ENCODE measurements at regions not wholly inside any gene's neighbourhood (a gene's known extent, or its start where the extent isn't known, plus 50 kb on each side); places are given as distances from the start of the nearest gene placed in this dataset.
"Not testable (repeated sequence)": the region's sequence is repeated elsewhere in the genome, so short reads cannot be mapped to it uniquely, and the experiment has no call there.

DNA sequence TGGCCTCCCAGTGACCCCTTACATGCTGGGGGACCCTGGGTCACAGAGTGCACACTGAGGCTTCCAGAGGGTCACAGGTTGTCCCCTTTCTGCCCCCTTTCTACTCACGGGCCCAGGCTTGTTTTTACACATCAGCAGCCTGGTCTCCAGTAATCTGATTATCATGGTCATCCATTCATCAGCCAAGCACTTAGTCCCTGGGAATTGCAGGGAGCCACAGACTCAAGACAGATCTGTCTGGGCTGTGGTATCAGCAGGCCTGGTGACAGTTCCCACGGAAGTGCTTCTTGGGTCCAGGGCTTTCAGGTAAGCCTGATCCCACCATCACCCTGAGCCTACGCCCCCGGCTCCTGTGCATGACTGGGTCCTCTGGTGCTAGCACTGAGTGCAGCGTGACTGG is 86.6 kb upstream of the OSBPL11 start:
- TF ChIP-seq EZH2phosphoT487 (IDR thresholded peaks at IDR 0.05; ENCODE audit: insufficient read depth, low read depth); EZH2 (IDR thresholded peaks at IDR 0.05; ENCODE audit: insufficient read depth, poor library complexity, severe bottlenecking): not testable (repeated sequence)

Data from GM23248 (cell line).